DMS79 treated with DMSO at 0.1 percent for 48 hours (cell line): ENCODE measurements at regions not wholly inside any gene's neighbourhood (a gene's known extent, or its start where the extent isn't known, plus 50 kb on each side); places are given as distances from the start of the nearest gene placed in this dataset.

ENCODE experiments used
- DNase-seq: peaks from one replicate; lab custom pipeline; 2025; lab: John Stamatoyannopoulos, UW

- DNase-seq, result no peak
Measured at GRCh38 chr1:118244194-118244593, 59.2 kb upstream of the SPAG17 start.

GRCh38 chr1:118243269-118243668 is 58.2 kb upstream of the SPAG17 start:
- no peak for DNase-seq
